ENCODE measurements at regions not wholly inside any gene's neighbourhood (a gene's known extent, or its start where the extent isn't known, plus 50 kb on each side); places are given as distances from the start of the nearest gene placed in this dataset.
"Not testable (repeated sequence)": the region's sequence is repeated elsewhere in the genome, so short reads cannot be mapped to it uniquely, and the experiment has no call there.

GRCh38 chr14:106712513-106712912 lies 1186.1 kb downstream of the TMEM121 start:
- not testable (repeated sequence) for DNase-seq (ENCODE audit: extremely low read depth, low read depth); H3K4me3 ChIP-seq (replicated peaks; ENCODE audit: low read depth, low read length)

- not testable (repeated sequence) for H3K4me3 ChIP-seq (replicated peaks; ENCODE audit: low read depth, low read length)
Observed at GRCh38 chr14:106714446-106715428, 1188.4 kb downstream of the TMEM121 start.

GRCh38 chr14:106717544-106717943 lies 1191.2 kb downstream of the TMEM121 start:
- not testable (repeated sequence) for DNase-seq (ENCODE audit: extremely low read depth, low read depth); H3K4me3 ChIP-seq (replicated peaks; ENCODE audit: low read depth, low read length)

More at GRCh38 chr14:106714446-106715428, 1188.4 kb downstream of the TMEM121 start:
- DNase-seq (ENCODE audit: extremely low read depth, low read depth) = not testable (repeated sequence)

GRCh38 chr14:106719880-106720279 lies 1193.5 kb downstream of the TMEM121 start:
- not testable (repeated sequence) for DNase-seq (ENCODE audit: extremely low read depth, low read depth); H3K4me3 ChIP-seq (replicated peaks; ENCODE audit: low read depth, low read length)

- not testable (repeated sequence) for H3K4me3 ChIP-seq (replicated peaks; ENCODE audit: low read depth, low read length); DNase-seq (ENCODE audit: extremely low read depth, low read depth)
Observed at GRCh38 chr14:106721926-106722325, 1195.5 kb downstream of the TMEM121 start.

GRCh38 chr14:106722813-106723687 lies 1196.7 kb downstream of the TMEM121 start:
- H3K4me3 ChIP-seq (replicated peaks; ENCODE audit: low read depth, low read length); DNase-seq (ENCODE audit: extremely low read depth, low read depth): not testable (repeated sequence)

- DNase-seq (ENCODE audit: extremely low read depth, low read depth); H3K4me3 ChIP-seq (replicated peaks; ENCODE audit: low read depth, low read length): not testable (repeated sequence)
Observed at GRCh38 chr14:106727962-106728361, 1201.6 kb downstream of the TMEM121 start.

GRCh38 chr14:106728611-106729010 lies 1202.2 kb downstream of the TMEM121 start:
- no peak for TF ChIP-seq CTCF (IDR thresholded peaks at IDR 0.05; ENCODE audit: low read depth, low read length, missing control alignments)
- DNase-seq (ENCODE audit: extremely low read depth, low read depth) = no peak
- no peak overlapping the region for H3K4me3 ChIP-seq (replicated peaks; ENCODE audit: low read depth, low read length)

GRCh38 chr14:106729551-106729950 lies 1203.2 kb downstream of the TMEM121 start:
- TF ChIP-seq CTCF (IDR thresholded peaks at IDR 0.05; ENCODE audit: low read depth, low read length, missing control alignments) = no peak
- H3K4me3 ChIP-seq (replicated peaks; ENCODE audit: low read depth, low read length) = no peak overlapping the region
- DNase-seq (ENCODE audit: extremely low read depth, low read depth) = no peak

GRCh38 chr14:106733771-106734170 lies 1207.4 kb downstream of the TMEM121 start:
- no peak for DNase-seq (ENCODE audit: extremely low read depth, low read depth)
- no peak overlapping the region for H3K4me3 ChIP-seq (replicated peaks; ENCODE audit: low read depth, low read length)
- TF ChIP-seq CTCF (IDR thresholded peaks at IDR 0.05; ENCODE audit: low read depth, low read length, missing control alignments) = no peak

All from HFF-Myc (cell line).